CD4-positive, alpha-beta T cell (primary cell): ENCODE measurements at regions not wholly inside any gene's neighbourhood (a gene's known extent, or its start where the extent isn't known, plus 50 kb on each side); places are given as distances from the start of the nearest gene placed in this dataset.

Experiments
- ATAC-seq: fragments of 200-7000 bp; cut with Tn5 transposase; one replicate; pipeline ENCODE4 v1.10.0; 2022; ENCODE audit warnings: mild to moderate bottlenecking; ENCODE audit not compliant: poor library complexity
- CTCF ChIA-PET: fragments of 350-600 bp; sonication (Branson Sonifier 250); formaldehyde crosslinking; loops from one replicate; lab custom pipeline; 2021; ENCODE audit warnings: antibody characterized with exemption, inconsistent platforms; lab: Charles Lee
- POLR2A ChIA-PET: fragments of 350-600 bp; sonication (Branson Sonifier 250); formaldehyde crosslinking; loops from one replicate; lab custom pipeline; 2021; ENCODE audit warnings: antibody characterized with exemption, inconsistent platforms; lab: Charles Lee
- DNase-seq, 14 experiments: peaks; one replicate each; pipeline ENCODE4 v3.0.0-alpha.2; 2013 to 2020; ENCODE audit warnings: mixed read lengths in 2 of 14
- H3K27ac ChIP-seq, 2 donors: one replicate each; pipeline versions ENCODE4 v1.5.1 to v1.7.0; 2013; ENCODE audit warnings: low read length in 2 of 2, low read depth in 1 of 2, mild to moderate bottlenecking in 1 of 2
- H3K27me3 ChIP-seq, 2 experiments: 1 replicate in 1 of 2; 2 replicates in 1 of 2; pipeline versions ENCODE4 v1.6.1 to v1.7.0; 2013; ENCODE audit warnings: low read length in 2 of 2, control low read depth in 1 of 2, mild to moderate bottlenecking in 1 of 2, moderate library complexity in 1 of 2; ENCODE audit not compliant: insufficient read depth in 2 of 2, control insufficient read depth in 1 of 2
- H3K36me3 ChIP-seq: one replicate; pipeline ENCODE4 v1.6.1; 2013; ENCODE audit warnings: low read length, control low read depth; ENCODE audit not compliant: insufficient read depth
- H3K4me1 ChIP-seq: one replicate; pipeline ENCODE4 v1.6.1; 2013; ENCODE audit warnings: low read length, control low read depth; ENCODE audit not compliant: insufficient read depth
- H3K4me3 ChIP-seq: one replicate; pipeline ENCODE4 v1.5.1; 2013; ENCODE audit warnings: mild to moderate bottlenecking, low read length, moderate library complexity
- H3K9me3 ChIP-seq, 2 experiments: 1 replicate in 1 of 2; 2 replicates in 1 of 2; pipeline versions ENCODE4 v1.6.1 to v1.7.0; 2013; ENCODE audit warnings: low read length in 2 of 2, mild to moderate bottlenecking in 2 of 2, control low read depth in 1 of 2, moderate library complexity in 1 of 2; ENCODE audit not compliant: control insufficient read depth in 1 of 2, insufficient read depth in 1 of 2
- H3K27ac Mint-ChIP-seq: one replicate; pipeline ENCODE4 v1.8.0; 2020; ENCODE audit warnings: mixed read lengths
- H3K27me3 Mint-ChIP-seq: one replicate; pipeline ENCODE4 v1.8.0; 2021; ENCODE audit warnings: mixed read lengths
- H3K36me3 Mint-ChIP-seq: one replicate; pipeline ENCODE4 v1.8.0; 2021; ENCODE audit warnings: low read depth, mixed read lengths
- H3K4me1 Mint-ChIP-seq: one replicate; pipeline ENCODE4 v1.8.0; 2021; ENCODE audit warnings: low read depth, mixed read lengths
- H3K4me3 Mint-ChIP-seq: one replicate; pipeline ENCODE4 v1.8.0; 2020; ENCODE audit warnings: mild to moderate bottlenecking, mixed read lengths
- H3K9me3 Mint-ChIP-seq: one replicate; pipeline ENCODE4 v1.8.0; 2020; ENCODE audit warnings: mixed read lengths
- CTCF ChIP-seq: fragments of 200-600 bp; IDR thresholded peaks from one replicate; pipeline ENCODE4 v1.8.0; 2022; ENCODE audit warnings: antibody characterized with exemption, mild to moderate bottlenecking
- intact Hi-C, 2 experiments: fragments of 100-400 bp; cut with DNase I in 1 of 2; cut with micrococcal nuclease in 1 of 2; formaldehyde crosslinking; loops; one replicate each; pipeline versions ENCODE4 v1.15.1 to v1.9.0; 2023 to 2025; cut with DNase I, micrococcal nuclease

GRCh38 chr2:171228826-171229225, 68.1 kb upstream of the TLK1 start:
- H3K4me3 Mint-ChIP-seq: no peak overlapping the region
- CTCF ChIA-PET: no interaction called here
- H3K27ac Mint-ChIP-seq: no peak overlapping the region
- no peaks in the 10 kb centered on the region for H3K36me3 Mint-ChIP-seq
- no peaks in the 10 kb centered on the region for H3K27me3 ChIP-seq
- no peak overlapping the region for H3K27ac ChIP-seq
- H3K9me3 Mint-ChIP-seq: no peaks in the 10 kb centered on the region
- no peak overlapping the region for H3K4me3 ChIP-seq
- intact Hi-C loops: no loop called here
- no peaks in the 10 kb centered on the region for H3K4me1 Mint-ChIP-seq
- ATAC-seq: no peak
- no peaks in the 10 kb centered on the region for H3K36me3 ChIP-seq
- POLR2A ChIA-PET: no interaction called here
- no peak for TF ChIP-seq CTCF
- no peaks in the 10 kb centered on the region for H3K4me1 ChIP-seq
- DNase-seq: no peak
- no peaks in the 10 kb centered on the region for H3K27me3 Mint-ChIP-seq
- H3K9me3 ChIP-seq: no peaks in the 10 kb centered on the region

- Mint-ChIP-seq H3K4me3 (no peak overlapping the region), H3K9me3 (no peaks in the 10 kb centered on the region), H3K27ac (no peak overlapping the region), H3K36me3 (no peaks in the 10 kb centered on the region), H3K27me3 (no peaks in the 10 kb centered on the region), H3K4me1 (no peaks in the 10 kb centered on the region)
- Histone ChIP-seq H3K27me3 (no peaks in the 10 kb centered on the region), H3K4me1 (no peaks in the 10 kb centered on the region), H3K36me3 (no peaks in the 10 kb centered on the region), H3K27ac (no peak overlapping the region), H3K9me3 (no peaks in the 10 kb centered on the region), H3K4me3 (no peak overlapping the region)
- CTCF ChIA-PET: interaction anchor here (0.6 kb wide), 1 partner anchor 184 kb away, joined by 3 read pairs; no protein-coding TSS in a partner anchor
- POLR2A ChIA-PET: no interaction called here
- no peak for TF ChIP-seq CTCF
- no peak for ATAC-seq
- DNase-seq: no peak
- intact Hi-C loops: no loop called here
Observed at GRCh38 chr2:171227066-171227782, 66.5 kb upstream of the TLK1 start.

GRCh38 chr2:171226461-171226860, 65.8 kb upstream of the TLK1 start:
- CTCF ChIA-PET: interaction anchor here (0.6 kb wide), 1 partner anchor 185 kb away, joined by 3 read pairs; no protein-coding TSS in a partner anchor
- no peaks in the 10 kb centered on the region for H3K27me3 ChIP-seq
- no peak for DNase-seq
- Mint-ChIP-seq H3K4me3 (no peak overlapping the region), H3K4me1 (no peaks in the 10 kb centered on the region), H3K27ac (no peak overlapping the region), H3K36me3 (no peaks in the 10 kb centered on the region), H3K9me3 (no peaks in the 10 kb centered on the region), H3K27me3 (no peaks in the 10 kb centered on the region)
- H3K4me3 ChIP-seq: no peak overlapping the region
- TF ChIP-seq CTCF: no peak
- H3K9me3 ChIP-seq: no peaks in the 10 kb centered on the region
- intact Hi-C loops: no loop called here
- H3K4me1 ChIP-seq: no peaks in the 10 kb centered on the region
- POLR2A ChIA-PET: no interaction called here
- H3K36me3 ChIP-seq: no peaks in the 10 kb centered on the region
- no peak overlapping the region for H3K27ac ChIP-seq
- no peak for ATAC-seq
